HG03139 (cell line): ENCODE measurements at regions not wholly inside any gene's neighbourhood (a gene's known extent, or its start where the extent isn't known, plus 50 kb on each side); places are given as distances from the start of the nearest gene placed in this dataset.
A peak's percentile ranks its signal among the peaks of the same experiment; 100 is the strongest.
"Not testable (repeated sequence)": the region's sequence is repeated elsewhere in the genome, so short reads cannot be mapped to it uniquely, and the experiment has no call there.

Source experiments
- ATAC-seq: cut with Tn5 transposase; IDR thresholded peaks from one replicate; pipeline ENCODE4 v1.9.1; 2021; ENCODE audit not compliant: unreplicated experiment

DNA sequence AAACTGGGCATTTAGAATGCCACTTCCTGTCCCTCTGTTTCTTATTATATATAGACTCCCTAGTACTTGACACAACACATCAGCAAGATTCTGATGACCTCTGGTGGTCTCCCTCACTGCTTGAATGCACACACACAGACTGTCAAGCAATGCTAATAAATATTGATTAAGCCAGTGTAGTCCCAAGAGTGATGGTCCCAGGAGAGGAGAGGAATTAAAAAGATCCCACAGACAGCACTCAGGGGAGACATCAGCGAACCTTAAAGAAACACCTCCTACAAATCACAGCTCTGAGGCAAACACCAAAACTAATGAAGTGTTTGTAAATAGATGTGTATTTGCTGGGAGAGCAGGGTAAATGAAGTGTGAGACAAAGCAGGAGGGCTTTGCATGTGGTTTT lies 1291.2 kb downstream of the XPNPEP1 start:
- ATAC-seq, result no peak

DNA sequence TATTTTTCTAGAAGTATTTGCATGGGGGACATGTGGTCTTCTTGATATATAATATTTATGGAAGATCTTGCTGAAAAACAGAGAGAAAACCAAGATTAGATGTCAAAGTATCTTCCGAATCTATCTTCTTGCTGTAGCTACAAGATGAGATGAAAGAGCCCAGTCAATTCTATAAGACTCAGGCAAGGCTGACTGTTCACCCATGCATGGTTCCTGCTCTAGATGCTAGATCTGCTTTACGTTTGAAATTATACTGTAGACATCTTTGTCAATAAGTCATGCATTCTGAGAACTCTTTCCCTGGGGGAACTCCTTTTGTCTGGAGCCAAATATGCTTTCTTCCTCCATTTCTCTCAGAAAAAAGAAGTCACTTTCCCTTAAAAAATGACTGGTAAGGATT lies 1292.0 kb downstream of the XPNPEP1 start:
- ATAC-seq, result peak; percentile 85

DNA sequence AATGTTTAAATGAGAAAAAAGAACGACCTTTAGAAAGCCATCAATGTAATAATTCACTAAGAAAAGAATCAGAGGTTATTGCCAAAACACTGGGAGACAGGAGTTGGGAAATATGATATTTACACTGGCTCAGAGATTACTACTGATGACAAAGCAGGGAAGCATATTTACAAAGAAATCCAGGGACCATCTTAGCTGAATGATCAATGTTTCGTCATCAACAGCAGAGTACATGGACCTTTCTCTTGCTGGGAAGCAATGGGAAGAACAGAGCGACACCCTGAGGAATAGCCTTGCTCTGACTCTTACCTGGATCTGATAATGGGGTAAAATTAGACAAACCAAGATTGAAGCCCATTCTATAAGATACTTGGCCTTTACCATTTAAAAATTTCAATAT lies 1293.5 kb downstream of the XPNPEP1 start:
- no peak for ATAC-seq

DNA sequence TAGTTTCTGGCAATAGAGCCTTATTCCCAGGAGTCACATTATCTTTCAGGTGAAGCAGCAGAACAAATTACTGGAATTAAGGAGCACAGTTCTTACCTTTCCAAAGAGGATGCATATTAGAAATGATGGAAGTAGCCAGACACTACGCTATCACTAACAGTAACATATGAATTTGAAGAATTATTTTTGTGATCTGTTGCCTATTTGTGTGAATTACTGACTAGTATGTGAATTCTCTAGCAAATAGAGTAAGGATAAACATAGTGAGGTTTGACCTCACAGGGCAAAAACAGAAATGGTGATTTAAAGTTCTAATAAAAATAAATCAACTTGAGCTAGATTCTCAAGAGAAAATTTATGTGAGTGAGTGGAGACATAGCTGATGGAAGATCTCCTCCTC lies 1299.3 kb downstream of the XPNPEP1 start:
- no peak for ATAC-seq

DNA sequence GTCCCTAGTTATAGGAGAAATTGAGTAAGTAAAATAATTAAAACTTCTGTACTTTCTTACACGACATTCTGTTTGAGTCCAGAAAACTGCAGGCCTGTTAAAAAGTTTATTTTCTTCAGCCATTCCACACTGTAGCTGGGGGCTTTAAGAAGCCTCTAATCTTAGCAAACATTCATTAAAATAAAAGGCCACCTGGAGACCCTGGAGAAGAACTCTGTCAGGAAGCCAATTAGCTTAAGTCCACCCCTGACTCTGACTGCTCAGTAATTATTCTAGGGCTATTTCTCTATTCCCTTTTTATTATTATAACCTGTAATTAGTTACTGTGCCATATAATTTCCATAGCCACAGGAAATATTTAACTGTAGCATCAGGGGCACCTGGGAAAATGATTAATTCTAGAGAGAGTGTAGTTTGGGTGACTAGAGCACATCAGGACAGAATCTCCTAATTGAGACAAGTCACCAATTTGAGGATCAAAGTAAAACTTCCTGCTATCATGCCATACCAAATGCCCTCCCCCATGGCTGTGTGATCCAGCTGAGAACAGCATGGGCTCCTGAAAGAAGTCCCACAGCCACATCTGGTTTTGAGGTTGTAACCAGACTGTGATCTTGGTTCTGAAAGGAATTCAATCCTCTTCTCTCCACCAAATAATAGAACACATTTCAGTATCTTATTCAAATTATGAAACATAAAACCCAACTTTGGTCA lies 1302.3 kb downstream of the XPNPEP1 start:
- no peak for ATAC-seq

DNA sequence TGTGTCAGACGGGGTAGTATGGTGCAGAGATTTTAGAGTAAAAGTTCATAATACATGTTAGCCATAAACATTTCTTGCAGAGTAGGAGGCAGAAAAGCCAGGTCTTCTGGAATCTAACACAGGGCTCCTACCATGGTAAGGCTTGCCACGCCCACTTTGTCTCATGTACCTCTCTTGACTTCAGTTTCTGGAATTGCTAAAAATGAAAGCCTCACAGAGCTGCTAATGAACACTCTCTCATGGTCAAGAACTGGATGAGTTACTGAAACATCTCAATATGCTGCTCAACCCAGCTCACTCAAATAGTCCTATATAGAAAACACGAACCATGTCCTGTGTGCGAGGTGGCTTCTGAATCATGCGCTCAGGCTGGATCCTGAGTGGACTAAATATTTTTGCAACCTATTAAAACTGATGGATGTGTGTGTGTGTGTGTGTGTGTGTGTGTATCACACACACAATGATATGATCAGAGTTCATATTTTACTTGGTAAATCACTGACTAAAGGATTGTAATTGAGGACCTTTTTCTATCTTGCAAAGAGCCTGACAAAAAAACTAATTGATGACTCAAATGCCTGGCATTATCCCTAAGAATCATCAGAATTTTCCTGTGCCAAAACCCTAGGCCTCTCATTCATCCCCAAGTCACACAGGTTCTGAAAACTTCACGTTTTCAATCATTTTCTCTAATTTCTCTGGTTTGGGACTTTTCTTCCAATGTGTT lies 1306.6 kb downstream of the XPNPEP1 start:
- no peak for ATAC-seq

DNA sequence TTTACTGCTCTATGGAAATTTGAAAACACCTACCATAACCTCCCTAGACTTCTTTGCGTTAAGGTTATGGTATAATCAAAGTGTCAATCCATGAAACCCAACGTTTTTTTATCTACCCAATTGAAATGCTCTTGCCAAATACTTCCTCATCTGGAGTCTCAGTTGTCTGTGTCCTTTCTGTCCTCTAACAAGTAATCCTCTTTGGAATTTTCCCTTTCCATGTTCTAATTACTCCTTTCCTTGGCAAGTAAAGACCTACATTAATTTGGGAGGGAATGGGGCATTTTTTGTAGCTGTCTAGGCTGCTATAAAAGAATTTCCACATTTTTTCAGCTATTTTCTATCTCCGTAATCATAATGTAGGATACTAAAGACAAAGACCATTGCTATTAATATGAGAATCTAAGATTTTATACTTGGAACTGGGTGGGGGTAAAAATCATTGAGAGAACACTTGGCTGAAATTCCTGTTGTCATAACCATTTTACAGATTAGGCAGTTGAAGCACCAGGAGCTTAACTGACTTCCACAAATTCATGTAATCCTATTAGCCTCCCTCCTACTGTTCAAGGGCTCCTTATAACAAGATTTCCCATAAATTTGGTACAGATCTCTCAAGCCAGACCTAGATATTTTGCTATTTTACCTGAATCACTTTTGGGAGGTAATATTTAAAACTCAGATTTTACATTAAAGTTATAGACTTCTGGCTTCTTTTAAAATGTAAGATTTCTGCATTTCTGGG lies 1307.6 kb downstream of the XPNPEP1 start:
- ATAC-seq, result no peak

DNA sequence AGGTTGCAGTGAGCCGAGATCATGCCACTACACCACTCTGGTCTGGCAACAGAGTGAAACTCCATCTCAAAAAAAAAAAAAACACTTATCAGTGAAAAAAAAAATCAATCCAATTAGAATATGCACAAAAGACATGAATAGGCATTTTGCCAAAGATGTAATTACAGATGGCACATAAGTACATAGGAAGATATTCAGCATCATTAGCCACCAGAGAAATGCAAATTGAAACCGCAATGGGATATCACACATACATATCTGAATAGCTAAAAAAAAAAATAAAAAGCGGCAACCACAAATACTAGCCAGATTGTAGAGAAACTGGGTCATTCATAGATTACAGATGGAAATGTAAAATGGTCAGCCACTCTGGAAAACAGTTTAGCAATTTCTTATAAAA lies 1310.8 kb downstream of the XPNPEP1 start:
- ATAC-seq, result no peak

DNA sequence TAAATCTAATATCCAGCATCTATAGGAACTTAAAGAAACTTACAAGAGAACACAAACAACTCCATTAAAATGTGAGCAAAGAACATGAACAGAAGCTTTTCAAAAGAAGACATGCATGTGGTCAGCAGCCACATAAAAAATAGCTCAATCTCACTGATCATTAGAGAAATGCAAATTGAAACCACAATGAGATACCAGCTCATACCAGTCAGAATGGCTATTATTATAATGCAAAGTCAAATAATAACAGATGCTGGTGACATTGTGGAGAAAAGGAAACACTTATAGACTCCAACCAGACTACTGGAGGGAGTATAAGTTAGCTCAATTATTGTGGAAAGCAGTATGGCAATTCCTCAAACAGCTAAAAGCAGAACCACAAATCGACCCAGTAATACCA lies 1314.5 kb downstream of the XPNPEP1 start:
- no peak for ATAC-seq

DNA sequence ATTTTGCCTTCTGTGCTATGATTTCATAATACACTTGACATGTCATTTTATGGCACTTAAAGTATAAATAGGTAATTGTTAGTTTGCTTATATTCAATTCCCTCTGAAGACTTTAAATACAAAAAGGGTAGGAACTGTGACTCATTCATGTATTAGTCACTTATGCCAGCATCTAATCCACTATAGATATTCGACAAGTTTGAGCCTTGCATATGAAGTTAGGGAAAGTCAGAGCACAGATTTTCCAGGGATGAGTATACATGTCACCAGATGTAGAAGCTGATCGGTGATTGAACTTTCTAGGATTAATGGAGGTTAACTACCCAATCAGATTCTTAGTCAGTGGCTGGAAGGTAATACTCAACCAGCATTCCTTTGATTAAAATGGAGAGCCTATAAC lies 1321.5 kb downstream of the XPNPEP1 start:
- no peak for ATAC-seq

DNA sequence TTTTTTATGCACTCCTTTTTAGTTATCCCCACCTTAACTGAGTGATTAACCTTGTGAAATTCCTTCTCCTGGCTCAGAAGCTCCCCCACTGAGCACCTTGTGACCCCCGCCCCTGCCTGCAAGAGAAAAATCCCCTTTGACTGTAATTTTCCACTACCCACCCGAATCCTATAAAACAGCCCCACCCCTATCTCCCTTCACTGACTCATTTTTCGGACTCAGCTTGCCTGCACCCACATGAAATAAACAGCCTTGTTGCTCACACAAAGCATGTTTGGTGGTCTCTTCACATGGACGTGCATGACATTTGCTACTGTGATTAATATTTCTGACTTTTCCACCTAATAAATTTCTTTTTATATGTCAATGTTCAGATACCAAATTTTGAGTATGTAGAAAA lies 1322.8 kb downstream of the XPNPEP1 start:
- not testable (repeated sequence) for ATAC-seq

DNA sequence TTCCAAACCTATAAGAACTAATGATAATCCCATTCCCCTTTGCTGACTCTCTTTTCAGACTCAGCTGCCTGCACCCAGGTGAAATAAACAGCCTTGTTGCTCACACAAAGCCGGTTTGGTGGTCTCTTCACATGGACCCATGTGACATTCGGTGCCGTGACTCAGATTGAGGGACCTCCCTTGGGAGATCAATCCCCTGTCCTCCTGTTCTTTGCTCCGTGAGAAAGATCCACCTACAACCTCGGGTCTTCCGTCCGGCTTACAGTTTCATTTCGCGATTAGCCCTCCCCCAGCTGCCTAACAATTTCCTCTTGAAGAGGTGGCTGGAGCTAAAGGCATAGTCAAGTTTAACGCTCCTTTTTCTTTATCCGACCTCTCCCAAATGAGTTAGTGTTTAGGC lies 1324.0 kb downstream of the XPNPEP1 start:
- not testable (repeated sequence) for ATAC-seq

DNA sequence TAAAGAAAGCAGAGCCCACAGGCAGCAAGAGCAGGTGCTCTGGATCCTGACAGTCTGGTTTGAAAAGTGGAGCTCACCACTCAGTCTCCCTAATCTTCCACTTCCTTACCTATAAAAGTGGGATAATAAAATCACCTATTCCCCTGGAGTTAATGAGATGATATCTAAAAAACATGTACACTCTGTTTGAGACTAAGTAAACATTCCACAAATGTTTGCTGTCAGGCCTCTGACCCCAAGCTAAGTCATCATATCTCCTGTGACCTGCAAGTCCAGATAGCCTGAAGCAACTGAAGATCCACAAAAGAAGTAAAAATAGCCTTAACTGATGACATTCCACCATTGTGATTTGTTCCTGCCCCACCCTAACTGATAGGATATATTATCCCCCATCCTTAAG lies 1324.5 kb downstream of the XPNPEP1 start:
- ATAC-seq, result no peak

DNA sequence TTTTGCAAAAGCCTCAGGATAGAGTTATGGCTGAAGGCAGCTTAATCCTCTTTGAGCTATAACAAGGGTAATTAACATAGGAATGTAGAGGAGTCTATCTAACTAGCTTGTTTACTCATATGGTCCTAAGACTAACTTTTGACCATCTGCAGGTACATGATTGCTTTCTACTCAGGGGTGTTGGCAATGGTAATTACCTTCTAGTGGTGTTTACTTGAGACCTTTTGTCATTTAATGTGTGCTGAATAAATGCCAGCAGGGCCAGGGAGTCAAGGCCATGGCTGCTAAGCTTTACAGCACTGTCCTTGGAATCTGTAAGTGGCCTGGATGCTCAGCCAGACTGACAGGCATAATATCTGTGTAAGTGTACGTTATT lies 1325.0 kb downstream of the XPNPEP1 start:
- no peak for ATAC-seq

DNA sequence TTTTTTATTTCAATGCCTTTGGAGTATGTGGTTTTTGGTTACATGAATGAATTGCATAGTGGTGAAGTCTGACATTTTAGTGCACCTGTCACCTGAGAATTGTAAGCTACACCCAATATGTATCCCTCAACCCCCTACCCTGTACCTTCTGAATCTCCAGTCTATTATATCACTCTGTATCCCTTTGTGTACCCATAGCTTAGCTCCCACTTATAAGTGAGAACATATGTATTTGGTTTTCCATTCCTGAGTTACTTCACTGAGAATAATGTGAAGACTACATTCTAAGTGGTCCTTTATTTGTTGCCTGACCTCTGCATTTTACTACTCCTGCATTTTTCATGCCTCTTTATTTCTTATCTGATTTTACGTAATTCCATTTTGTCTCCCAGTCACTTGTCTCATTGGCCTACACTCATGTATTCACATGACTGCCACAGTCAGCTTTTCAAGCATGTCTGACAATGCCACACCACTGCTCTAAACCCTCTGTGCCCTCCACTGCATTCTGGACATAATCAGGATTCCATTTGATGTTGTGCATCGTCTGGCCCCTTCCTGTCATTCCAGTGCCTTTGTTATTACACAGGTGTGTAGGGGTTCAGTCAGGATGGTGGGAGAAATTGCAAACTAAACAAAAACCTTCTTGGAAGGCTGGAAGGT lies 1325.5 kb downstream of the XPNPEP1 start:
- ATAC-seq, result no peak

DNA sequence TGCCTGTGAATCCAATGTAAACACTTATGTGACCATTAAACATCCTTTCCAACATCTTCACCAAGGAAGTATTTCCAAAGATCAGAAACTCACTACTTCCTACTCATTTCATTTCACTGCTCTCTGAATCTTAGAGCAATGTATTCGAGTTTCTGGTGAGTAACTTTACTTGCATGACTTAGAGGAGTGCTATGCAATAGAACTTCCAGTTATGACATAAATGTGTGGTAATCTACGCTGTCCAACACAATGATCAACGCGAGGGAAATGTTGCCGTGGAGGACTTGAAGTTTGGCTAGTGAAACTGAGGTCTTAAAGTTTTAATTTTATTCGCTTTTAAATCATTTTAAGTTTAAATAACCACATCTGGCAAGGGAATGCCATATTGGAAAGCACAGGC lies 1326.3 kb downstream of the XPNPEP1 start:
- no peak for ATAC-seq

DNA sequence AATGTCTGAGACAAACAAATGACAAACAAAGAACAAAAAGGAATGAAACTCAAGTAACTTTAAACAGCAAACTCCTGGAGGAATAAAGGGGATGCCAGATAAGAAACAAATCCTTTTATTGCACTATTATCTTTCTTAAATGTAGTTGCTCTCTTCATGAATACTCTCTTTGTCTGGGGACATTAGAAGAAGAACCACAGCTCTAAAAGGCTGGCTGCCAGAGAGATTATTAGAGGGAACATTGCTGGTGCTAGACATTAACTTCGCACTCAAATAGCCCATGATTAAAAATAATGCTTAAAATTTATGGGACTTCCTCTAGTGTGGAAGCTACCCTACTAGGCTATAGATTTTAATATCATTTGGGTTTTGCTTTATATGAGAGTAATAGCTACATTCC lies 1330.4 kb downstream of the XPNPEP1 start:
- no peak for ATAC-seq

DNA sequence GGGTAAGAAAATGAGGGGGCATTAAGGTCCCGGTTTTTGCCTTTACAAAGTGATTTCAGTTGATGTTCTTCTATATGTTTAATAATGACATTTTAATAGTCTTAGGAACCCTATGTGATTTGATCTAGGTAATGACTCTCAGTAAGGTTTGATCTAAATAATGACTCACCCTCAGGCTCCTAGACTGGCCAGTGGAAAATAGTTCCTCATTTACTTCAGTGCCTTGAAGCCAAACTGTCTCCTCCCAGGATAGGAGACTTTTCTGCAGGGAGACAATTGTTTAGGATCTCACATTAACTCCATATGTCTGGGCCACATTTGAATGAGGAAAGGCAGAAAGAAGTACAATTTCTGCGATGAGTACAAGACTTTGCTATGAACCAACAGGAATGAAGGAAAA lies 1331.9 kb downstream of the XPNPEP1 start:
- ATAC-seq, result no peak

DNA sequence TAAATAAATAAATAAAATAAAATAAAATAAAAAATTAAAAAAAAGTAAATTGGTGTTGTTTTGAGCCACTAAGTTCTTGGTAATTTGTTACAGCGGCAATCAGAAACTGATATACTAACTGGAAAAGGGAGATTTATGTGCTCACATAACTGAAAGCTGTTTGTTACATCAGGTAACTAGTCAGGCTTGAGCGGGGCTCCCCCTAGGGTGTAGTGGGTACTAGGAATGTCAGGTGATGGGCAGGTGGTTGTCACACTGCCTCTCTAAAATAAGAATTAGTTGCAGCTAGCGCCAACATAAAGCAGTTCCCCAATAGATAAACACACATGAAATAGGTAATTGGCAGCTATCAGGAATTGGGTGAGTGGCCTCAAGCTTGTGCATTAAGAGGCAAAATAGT lies 1336.9 kb downstream of the XPNPEP1 start:
- no peak for ATAC-seq

DNA sequence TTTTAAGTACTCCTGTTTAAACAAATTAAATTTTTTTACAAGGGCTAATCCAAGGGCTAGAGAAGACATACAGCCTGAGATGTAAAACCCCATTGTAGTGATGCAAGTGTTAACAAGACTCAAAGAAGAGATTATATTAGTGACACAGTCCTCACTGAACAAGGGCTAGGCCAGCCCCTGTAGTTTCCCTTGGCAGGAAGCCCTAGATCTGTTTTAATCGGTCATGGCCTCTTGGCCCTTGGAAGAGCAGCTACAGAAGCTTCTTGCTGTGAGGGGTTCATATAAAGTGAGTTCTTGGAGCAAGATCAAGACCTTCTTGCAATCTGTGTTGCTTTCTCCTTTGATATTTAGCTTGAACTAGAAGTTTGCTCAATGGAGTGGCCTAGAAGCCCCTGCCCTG lies 1339.4 kb downstream of the XPNPEP1 start:
- ATAC-seq, result no peak

DNA sequence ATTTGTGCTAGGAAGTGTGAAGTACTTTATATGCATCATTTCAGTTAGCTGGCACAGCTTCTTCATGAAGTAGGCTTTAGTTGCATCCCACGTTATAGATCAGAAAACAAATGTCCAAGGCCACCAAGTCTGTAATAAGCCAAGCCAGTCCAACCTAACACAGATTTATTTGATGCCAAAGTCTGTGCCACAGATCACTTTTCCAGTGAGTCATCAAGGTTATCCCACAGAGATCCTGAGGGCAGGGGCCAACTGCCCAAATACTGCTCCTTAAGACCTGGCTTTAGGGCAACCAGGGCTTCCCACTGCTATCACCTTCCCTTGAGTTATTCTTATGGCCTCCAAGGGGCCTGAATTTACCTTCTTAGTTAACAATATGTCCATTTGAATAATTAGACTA lies 1340.4 kb downstream of the XPNPEP1 start:
- ATAC-seq, result no peak

DNA sequence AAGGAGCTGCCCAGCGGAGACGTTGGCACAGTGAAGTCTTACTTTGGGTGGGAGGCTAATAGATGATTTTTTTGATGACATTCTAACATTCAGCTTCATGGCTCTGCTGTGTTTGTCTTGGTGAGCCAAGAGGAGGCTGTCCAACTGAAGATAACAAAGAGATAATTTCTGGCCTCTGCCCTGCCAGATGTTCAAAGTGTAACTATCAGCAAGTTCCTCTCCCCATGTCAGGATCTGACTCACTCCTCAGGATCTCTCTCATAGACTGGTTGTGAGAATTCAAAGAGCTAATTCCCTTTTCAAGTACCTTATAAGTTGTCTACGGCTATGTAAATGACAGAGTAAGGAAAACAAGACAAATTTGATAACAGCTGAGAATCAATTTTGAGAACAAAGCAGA lies 1340.9 kb downstream of the XPNPEP1 start:
- no peak for ATAC-seq
